Limb (tissue), 2 donors: ENCODE measurements at regions not wholly inside any gene's neighbourhood (a gene's known extent, or its start where the extent isn't known, plus 50 kb on each side); places are given as distances from the start of the nearest gene placed in this dataset.
A peak's percentile ranks its signal among the peaks of the same experiment; 100 is the strongest.
"Not testable (repeated sequence)": the region's sequence is repeated elsewhere in the genome, so short reads cannot be mapped to it uniquely, and the experiment has no call there.

Source experiments
- DNase-seq, 2 donors: peaks; one replicate each; pipeline ENCODE4 v3.0.0-alpha.2; 2016; ENCODE audit errors: extremely low spot score in 2 of 2

DNA sequence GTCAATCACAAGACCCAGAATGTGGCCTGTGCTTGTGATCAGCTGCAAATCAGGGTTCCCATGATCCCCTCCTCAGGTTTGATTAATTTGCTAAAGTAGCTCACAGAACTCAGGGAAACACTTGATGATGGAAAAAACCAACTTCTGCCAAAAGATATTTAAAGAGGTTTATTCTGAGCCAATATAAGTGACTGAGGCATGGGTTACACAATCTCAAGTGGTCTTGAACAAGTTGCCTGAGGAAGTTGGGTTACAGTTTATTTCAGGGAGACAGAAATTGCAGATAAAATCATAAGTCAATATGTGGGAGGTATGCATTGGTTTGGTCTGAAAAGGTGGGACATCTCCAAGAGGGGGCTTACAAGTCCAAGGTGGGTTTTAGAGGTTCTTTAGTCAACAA lies 243.1 kb downstream of the S1PR1 start:
- no peak for DNase-seq

DNA sequence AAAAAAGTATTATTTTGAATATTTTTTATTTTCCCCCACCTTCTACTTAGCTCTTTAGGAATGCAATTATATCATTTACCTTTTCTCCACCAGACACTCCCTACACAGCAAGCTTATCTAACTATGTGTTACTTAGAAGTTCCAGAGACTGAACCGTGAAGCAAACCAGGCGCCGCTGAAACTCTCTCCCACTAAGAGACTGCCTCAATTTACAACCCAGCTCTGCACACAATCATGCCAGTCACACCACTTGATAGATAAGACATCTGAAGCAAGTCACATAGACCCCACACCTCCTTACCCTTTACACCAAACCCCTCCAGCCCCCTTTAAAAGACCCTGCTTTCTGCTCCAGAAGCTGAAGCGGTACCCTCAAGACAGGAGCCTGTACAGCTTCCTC lies 245.5 kb downstream of the S1PR1 start:
- no peak for DNase-seq

DNA sequence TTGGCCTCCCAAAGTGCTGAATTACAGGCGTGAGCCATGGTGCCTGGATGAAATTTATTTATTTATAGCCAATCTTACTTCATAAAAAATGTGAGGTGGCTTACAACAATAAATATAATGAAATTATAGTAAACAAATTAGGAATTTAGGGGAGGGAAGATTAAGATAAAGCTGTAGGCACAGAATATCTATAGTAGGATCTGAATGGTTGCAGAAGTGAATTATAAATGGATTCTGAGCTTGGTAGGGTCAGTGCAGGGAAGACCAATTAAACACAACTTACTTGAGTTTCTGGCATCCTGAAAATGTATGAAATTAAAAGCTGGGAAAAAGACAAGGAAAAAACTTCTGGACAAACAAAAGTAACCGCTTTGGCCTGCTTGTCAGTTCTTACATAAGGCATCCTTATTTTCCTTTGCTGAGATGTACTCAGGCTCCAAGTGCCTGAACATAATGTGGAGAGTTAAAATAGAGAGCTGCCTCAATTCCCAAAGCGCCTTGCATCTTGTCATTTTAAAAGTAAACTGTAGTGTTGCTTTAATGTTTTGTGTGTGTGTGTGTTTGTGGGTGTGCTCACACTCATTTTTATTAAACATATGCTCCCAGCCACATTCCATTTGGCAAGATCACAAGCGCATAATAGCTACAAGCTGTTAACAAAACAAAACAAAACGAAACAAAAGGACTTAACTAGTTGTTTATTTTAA lies 247.3 kb downstream of the S1PR1 start:
- peak in 1 of 2 donors; percentile 17 for DNase-seq

DNA sequence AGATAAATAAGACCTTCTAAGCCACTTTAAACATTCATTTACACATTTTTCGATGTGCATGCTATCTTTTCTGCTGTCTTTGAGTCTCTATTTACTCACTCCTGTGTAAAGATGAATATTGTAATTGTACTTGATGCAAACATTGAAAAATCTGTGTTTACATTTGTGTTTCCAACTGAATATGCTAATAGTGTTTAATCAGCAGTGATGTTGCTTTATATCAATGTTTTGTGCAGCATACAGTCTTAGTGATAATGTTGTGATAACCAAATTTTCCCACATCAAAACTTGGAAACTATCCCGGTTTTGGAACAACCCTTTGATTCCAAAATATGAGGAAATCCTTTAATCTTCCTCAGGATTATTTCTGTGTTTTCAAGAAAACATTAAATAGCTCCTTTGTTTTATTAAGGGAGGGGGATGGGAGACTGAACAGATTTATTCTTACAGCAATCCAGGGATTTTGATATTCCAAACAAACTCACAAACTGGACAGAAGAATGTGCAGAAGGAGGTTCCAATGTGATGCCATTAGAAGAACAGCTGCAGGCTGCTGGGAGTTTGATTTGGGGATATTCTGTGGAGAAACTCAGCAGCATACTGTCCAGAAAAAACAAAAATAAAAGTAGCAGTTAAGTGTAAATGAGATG lies 248.0 kb downstream of the S1PR1 start:
- peak in 1 of 2 donors; percentile 47 for DNase-seq

DNA sequence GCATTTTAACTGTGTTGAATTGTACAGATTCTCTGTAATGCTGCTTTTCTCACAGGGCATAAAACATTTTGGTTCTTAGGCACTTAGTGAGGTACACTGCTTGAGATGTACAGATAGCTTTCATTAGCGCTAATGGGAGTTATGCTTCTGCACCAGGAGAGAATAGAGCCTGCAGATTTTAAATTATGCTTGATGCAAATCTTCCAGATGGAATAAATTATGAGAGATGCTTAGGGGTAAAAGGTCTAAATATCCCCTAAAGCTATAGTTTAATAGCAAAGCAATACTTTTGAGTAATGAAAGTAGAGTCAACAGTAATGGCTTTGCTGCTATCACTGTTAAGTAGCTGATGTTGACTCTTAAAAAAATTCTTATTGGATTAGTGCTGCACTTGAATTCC lies 248.9 kb downstream of the S1PR1 start:
- no peak for DNase-seq

DNA sequence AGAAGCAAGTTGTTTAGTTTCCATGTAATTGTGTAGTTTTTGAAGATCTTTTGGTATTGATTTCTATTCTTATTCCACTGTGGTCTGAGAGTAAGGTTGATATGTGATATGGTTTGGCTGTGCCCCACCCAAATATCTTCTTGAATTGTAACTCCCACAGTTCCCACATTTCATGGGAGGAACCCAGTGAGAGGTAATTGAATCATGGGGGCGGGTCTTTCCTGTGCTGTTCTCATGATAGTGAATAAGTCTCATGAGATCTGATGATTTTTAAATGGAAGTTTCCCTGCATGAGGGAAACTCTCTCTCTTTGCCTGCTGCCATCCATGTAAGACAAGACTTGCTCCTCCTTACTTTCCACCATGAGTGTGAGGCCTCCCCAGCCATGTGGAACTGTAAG lies 255.3 kb downstream of the S1PR1 start:
- not testable (repeated sequence) for DNase-seq

DNA sequence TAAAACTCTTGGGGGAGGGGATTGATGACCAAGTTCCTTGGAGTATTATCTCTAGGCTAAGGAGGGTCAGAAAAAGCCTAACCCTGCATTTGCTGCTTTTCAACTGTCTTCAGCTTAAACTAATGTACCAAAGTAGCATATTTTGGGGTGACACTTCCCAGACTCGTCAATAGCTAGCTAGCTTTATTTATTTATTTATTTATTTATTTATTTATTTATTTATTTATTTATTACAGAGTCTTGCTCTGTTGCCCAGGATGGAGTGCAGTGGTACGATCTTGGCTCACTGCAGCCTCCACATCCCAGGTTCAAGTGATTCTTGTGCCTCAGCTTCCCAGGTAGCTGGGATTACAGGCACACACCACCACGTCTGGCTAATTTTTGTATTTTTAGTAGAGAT lies 257.1 kb downstream of the S1PR1 start:
- DNase-seq: not testable (repeated sequence)

DNA sequence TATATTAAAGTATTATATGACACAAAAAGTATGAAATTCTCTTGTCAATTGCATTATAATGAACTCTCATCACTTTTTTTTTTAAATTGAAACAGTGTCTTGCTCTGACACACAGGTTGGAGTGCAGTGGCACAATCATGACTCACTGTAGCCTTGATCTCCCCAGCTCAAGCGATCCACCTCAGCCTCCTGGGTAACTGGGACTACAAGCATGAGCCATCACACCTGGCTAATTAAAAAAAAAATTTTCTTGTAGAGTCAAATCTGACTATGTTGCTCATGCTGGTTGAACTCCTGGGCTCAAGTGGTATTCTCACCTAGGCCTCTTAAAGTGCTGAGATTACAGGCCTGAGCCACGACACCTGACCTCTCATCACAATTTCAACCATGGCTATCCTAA lies 259.3 kb downstream of the S1PR1 start:
- no peak for DNase-seq

DNA sequence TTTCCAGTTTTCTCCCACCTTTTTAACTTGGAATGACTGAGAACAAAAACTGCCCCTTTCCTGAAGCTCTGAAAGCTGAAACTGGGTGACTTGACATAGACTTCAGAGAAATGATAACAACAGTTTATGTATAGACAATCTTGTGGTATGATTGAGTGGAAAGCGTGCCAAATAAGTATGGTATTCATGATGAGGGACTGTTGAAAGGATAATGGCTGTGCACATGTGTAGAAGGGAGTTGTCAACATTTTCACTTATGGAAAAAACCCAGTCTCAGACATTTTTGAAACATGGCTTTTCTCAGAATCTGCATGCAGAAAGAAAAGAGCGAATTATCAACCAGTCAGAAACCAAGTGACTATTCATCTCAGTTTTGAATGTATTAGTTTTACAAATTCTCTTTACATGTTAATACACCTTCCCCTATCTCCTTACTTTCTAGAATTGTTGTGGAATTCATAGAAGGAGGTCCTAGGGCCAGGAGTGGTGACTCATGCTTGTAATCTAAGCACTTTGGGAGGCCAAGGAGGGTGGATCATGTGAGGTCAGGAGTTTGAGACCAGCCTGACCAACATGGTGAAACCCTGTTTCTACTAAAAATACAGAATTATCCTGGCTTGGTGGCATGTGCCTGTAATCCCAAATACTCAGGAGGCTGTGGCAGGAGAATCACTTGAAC lies 261.2 kb downstream of the S1PR1 start:
- DNase-seq: no peak

DNA sequence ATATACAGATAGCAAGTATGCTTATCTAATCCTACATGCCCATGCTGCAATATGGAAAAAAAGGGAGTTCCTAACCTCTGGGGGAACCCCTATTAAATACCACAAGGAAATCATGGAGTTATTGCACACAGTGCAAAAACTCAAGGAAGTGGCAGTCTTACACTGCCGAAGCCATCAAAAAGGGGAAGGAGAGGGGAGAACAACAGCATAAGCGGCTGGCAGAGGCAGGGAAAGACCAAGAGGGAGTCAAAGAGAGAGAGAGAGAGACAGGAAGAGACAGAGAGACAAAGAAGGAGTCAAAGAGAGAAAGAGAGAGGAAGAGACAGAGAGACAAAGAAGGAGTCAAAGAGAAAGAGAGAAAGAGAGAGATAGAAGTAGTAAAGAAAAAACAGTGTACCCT lies 267.3 kb downstream of the S1PR1 start:
- DNase-seq: not testable (repeated sequence)

DNA sequence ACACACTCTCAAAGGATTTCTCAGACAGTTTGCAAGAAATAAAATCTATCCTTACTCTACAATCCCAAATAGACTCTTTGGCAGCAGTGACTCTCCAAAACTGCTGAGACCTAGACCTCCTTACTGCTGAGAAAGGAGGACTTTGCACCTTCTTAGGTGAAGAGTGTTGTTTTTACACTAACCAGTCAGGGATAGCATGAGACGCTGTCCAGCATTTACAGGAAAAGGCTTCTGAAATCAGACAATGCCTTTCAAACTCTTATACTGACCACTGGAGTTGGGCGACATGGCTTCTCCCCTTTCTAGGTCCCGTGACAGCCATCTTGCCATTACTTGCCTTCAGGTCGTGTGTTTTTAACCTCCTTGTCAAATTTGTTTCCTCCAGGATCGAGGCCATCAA lies 268.4 kb downstream of the S1PR1 start:
- DNase-seq: not testable (repeated sequence)

DNA sequence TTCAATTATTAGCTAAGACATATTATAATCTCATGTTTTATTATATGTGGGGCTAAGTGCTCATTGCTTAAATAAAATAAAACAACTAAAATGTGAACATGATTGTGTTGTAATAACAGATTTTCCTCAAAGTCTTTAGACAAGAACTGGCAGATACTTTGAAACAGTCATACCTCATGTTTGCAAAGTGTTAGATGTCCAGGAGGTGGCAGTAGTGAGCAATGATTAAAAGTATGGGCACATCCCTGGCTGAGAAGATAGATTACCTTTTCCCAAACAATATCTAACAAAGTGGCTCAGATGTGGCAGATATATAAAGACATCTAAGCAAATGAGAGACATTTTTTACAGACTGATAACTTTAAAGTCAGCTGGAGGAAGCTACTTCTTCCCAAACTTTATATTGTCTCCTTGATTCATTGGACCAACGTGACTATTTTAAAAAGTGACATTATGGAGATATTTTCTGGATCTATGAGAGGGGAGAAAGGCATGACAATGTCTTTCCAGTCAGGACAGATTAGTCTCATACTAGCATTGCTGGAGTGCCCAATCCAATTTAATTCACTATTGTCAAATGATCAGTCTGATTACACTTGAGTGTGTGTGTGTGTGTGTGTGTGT lies 269.8 kb downstream of the S1PR1 start:
- DNase-seq: peak in 1 of 2 donors; percentile 12

DNA sequence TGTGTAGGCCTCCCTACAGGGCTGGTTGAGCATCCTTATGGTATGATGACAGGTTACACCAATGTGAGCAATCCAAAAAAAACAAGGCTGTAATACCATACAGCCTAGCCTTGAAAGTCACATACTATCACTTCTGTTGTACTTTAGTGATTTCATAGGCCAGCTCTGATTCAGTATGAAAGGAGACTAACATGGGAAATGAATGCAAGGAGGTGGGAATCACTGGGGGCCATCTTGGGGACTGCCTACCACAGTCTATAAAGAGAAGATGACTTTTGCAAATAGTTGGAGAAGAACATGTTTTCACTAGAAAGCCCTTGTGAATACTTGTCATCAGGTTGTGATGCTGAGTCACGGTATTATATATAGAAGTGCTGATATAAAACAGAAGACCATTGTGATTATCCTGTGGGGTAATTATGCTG lies 270.7 kb downstream of the S1PR1 start:
- DNase-seq: no peak

DNA sequence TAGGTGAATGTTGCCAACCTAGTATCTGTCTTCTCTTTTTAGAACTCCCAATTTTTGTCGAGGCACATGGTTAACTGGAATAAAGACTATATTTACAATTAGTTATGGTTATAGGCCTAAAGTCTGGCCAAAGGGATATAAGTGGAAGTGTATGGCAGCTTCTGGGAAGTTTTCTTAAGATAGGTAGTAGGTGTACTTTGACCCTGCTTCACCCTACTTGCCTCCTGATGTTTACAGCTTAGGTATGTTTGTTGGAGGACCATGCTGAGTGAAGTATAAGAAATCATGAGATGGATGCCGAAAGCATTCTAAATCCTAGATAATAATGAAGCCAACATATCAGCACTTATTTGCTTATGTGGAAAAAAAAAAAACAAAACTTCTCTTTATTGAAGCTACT lies 272.1 kb downstream of the S1PR1 start:
- no peak for DNase-seq

DNA sequence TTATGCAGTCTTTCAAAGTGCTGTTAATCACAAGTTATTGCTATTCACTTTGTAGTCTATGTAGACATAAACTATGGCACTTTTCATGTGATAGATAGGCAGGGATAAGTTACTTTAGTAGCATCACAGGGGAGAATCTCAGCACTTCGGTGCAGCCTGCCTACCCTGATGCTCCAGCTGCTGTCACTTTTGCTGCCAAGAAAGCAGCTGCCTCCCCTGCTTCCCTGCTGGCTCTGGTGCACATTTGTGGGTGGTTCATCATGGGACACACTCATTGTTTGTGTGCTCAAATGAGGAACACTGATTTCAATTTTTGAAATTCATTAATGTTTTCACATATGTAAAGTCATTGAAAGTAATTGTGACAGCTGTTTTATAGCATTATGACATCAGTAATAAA lies 272.6 kb downstream of the S1PR1 start:
- peak; percentile 11 to 52 for DNase-seq

DNA sequence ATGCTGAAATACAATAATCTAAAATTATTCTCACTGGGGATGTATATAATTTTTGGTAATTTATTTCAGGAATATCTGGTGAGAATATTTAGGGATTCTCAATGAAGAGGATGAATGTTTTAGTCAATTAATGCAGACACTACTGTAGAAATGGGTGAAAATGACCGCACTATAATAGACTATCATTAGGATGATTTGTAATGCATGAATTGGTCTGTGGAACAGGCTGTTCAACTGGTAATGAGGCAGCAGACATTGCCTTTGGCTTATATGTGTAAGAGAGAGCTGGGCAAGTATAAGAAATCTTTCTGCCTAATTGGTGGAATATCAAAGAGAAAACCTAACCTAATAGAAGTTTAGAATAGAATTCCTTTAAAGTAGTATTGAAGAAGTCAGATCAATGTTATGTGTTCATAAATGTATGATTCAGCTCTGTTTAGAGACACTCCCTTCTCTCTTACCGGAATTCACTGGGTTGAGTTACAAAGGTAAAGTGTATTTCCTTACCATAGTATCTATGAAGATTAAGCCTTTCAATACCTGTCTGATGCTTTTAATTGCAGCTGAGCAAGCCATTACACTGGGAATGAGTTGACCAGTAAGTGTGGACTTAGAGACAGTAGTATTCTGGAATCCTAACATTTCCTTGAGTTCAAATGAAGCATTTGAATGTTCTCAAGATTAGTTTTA lies 274.5 kb downstream of the S1PR1 start:
- no peak for DNase-seq

DNA sequence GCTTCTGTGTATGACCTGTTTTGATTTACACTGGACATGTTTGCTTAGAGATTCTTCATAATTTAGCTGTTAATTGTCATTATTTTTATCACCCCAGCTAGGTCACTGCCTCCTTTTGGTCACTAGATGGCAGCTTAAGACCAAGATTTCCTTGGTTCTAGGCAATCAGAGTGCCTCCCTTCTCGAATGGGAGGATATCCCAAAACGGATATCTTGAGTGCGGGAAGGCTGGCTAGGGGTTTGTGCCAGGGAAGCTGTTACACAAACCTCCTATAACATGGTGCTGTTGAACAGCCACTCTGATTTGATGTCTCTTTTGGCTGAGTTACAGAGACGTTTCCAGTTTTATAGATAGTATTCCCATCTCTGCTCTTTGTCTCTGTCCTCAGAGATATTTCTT lies 283.5 kb downstream of the S1PR1 start:
- DNase-seq: peak; percentile 42 to 65

DNA sequence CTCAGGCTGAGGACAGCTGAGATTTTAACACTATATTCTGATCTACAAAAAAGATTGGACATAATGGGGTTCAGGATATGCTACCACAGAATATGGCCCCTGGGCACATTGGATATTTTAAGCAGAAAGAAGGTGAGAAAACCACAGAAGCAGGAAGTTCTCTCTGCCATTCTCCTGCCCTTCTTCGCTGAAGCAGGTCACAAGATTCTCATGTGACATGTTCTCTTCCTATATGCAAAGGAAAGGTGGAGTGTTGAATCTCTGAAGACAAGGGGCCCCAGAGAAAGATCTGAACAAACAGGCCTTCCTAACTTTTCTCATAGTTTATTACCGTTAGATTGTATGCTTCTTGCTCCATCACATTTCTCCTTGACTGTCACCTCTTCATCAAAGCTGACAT lies 285.7 kb downstream of the S1PR1 start:
- no peak for DNase-seq

DNA sequence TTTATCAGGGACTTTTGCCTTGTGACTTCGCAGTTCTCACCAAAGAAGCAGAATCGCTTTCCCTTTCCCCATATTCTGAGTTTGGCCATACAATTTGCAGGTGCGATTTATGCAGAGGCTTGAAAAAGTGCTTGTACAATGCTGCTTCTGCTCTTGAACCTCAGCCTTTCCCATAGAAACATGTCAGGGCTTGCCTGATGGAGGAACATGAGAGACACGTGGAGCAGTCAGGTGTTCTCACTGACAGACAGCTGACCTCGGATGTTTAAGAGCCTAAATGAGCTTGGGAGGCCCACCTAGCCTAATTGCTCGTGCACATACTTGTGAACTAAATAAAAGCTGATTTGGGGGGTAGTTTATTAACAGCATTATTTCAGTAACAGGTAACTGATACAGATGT lies 290.0 kb downstream of the S1PR1 start:
- no peak for DNase-seq

DNA sequence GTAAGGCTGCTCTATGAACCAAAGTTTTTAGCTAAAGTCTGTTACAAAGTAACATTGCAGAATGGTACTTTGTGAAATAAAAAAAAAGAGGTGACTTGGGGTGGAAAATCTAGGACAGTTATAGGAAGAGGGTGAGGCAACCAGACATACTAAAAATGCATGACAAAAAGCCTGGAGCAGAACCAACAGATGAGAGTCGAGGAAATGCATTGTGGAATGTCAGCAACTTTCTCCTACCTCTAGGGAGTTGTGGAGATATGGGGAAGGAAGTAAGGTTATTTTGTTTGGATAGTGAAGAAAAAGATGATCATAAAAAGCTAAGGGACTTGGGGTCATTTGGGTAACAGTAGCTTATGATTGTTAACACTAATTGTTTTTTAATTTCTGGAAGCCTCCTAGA lies 295.6 kb downstream of the S1PR1 start:
- no peak for DNase-seq

DNA sequence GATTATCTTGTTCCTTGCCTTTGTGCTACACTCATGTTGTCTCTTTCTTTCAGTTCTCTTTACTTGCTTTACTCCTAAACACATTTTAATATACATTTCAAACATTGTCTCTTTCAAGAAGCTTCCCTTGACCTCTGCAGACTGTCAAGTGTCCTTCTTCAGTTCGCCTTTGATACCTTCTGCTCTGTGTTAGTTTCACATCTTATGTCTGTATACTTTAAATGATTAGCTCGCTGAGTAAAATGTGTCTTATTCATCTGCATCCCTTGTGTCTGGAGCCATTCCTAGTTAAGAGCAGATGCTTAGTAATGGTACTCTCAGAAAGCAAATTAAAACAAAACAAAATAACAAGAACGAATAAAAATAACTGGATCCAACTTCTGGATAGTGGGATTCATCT lies 303.3 kb downstream of the S1PR1 start:
- DNase-seq: no peak

DNA sequence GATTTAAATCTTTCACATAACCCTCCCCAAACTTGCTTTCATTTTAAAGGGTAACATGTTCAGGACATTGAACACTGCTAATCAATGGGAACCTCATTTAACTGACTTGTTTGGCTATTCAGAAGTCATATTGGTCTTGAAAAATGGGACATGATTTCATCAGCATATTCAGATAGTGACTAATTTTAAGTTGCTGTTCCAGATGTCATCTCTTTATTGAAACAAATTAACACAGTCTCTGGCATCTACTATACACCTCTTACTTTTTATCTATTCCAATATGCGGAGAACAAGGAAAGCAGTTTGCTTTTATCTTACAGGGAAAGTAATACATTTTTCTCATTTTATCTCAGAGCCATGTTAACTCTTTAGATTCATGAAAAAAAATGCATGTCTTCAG lies 310.1 kb downstream of the S1PR1 start:
- DNase-seq: no peak
